ENCODE measurements at regions not wholly inside any gene's neighbourhood (a gene's known extent, or its start where the extent isn't known, plus 50 kb on each side); places are given as distances from the start of the nearest gene placed in this dataset.
"Not testable (repeated sequence)": the region's sequence is repeated elsewhere in the genome, so short reads cannot be mapped to it uniquely, and the experiment has no call there.

- Histone ChIP-seq H3K36me3 (ENCODE audit: control insufficient read depth, insufficient read depth, low read length) (no peaks in the 10 kb centered on the region), H3K27me3 (ENCODE audit: control insufficient read depth, insufficient read depth, low read length) (no peaks in the 10 kb centered on the region), H3K4me3 (ENCODE audit: low read depth, low read length) (no peak overlapping the region)
- TF ChIP-seq, protein P1, sequence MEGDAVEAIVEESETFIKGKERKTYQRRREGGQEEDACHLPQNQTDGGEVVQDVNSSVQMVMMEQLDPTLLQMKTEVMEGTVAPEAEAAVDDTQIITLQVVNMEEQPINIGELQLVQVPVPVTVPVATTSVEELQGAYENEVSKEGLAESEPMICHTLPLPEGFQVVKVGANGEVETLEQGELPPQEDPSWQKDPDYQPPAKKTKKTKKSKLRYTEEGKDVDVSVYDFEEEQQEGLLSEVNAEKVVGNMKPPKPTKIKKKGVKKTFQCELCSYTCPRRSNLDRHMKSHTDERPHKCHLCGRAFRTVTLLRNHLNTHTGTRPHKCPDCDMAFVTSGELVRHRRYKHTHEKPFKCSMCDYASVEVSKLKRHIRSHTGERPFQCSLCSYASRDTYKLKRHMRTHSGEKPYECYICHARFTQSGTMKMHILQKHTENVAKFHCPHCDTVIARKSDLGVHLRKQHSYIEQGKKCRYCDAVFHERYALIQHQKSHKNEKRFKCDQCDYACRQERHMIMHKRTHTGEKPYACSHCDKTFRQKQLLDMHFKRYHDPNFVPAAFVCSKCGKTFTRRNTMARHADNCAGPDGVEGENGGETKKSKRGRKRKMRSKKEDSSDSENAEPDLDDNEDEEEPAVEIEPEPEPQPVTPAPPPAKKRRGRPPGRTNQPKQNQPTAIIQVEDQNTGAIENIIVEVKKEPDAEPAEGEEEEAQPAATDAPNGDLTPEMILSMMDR (IDR thresholded peaks at IDR 0.05; ENCODE audit: insufficient read depth, low read length, poor library complexity, severe bottlenecking) = no peak
- DNase-seq (ENCODE audit: low read depth) = no peak
Measured at GRCh38 chrX:116749943-116750342, 287.2 kb upstream of the CT83 start.

DNA sequence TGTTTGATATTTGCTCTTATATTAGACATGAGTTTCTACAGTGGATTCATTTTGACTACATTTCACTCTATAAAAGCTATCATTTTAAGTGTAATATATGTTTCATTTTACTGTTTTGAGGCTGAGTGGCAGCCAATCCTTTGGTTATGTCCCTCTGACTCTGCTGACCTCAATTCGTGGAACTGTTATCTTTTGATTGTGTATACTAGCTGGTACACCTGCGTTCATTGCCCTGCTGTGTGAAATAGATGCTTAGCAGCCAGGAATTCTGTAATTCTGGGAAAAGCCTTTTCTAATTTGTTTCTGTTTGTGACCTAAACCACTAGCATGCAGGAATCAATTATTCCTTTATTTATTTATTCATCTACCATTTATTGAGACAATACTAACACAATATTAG, 269.4 kb upstream of the CT83 start:
- no peak for DNase-seq (ENCODE audit: low read depth)
- Histone ChIP-seq H3K4me3 (ENCODE audit: low read depth, low read length) (no peak overlapping the region), H3K36me3 (ENCODE audit: control insufficient read depth, insufficient read depth, low read length) (no peaks in the 10 kb centered on the region), H3K27me3 (ENCODE audit: control insufficient read depth, insufficient read depth, low read length) (no peaks in the 10 kb centered on the region)
- TF ChIP-seq, protein P1 (IDR thresholded peaks at IDR 0.05; ENCODE audit: insufficient read depth, low read length, poor library complexity, severe bottlenecking) = no peak

DNA sequence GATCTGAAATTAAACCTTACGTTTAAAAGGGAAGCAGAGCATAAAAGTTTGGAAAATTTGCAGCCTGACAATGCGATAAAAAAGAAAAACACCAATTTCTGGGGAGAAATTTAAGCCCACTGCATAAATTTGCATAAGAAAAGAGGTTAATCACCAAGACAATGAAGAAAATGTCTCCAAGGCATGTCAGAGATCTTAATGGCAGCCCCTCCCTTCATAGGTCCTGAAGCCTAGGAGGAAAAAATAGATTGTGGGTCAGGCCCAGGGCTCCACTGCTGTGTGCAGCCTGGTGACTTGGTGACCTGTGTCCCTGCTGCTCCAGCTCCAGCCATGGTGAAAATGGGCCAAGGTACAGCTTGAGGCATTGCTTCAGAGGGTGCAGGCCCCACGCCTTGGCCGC, 264.0 kb upstream of the CT83 start:
- no peaks in the 10 kb centered on the region for H3K27me3 ChIP-seq (ENCODE audit: control insufficient read depth, insufficient read depth, low read length)
- no peak overlapping the region for H3K4me3 ChIP-seq (ENCODE audit: low read depth, low read length)
- no peak for DNase-seq (ENCODE audit: low read depth)
- TF ChIP-seq, protein P1 (IDR thresholded peaks at IDR 0.05; ENCODE audit: insufficient read depth, low read length, poor library complexity, severe bottlenecking) = no peak
- H3K36me3 ChIP-seq (ENCODE audit: control insufficient read depth, insufficient read depth, low read length) = no peaks in the 10 kb centered on the region

- Histone ChIP-seq H3K4me3 (ENCODE audit: low read depth, low read length) (no peak overlapping the region), H3K27me3 (ENCODE audit: control insufficient read depth, insufficient read depth, low read length) (no peaks in the 10 kb centered on the region), H3K36me3 (ENCODE audit: control insufficient read depth, insufficient read depth, low read length) (no peaks in the 10 kb centered on the region)
- TF ChIP-seq, protein P1 (IDR thresholded peaks at IDR 0.05; ENCODE audit: insufficient read depth, low read length, poor library complexity, severe bottlenecking) = no peak
- DNase-seq (ENCODE audit: low read depth) = no peak
Measured at GRCh38 chrX:116694046-116694445, 231.3 kb upstream of the CT83 start.

GRCh38 chrX:116679544-116679943, 216.8 kb upstream of the CT83 start:
- H3K4me3 ChIP-seq (ENCODE audit: low read depth, low read length); DNase-seq (ENCODE audit: low read depth); H3K36me3 ChIP-seq (ENCODE audit: control insufficient read depth, insufficient read depth, low read length); H3K27me3 ChIP-seq (ENCODE audit: control insufficient read depth, insufficient read depth, low read length): not testable (repeated sequence)

- TF ChIP-seq, protein P1 (IDR thresholded peaks at IDR 0.05; ENCODE audit: insufficient read depth, low read length, poor library complexity, severe bottlenecking) = no peak
- H3K4me3 ChIP-seq (ENCODE audit: low read depth, low read length) = no peak overlapping the region
- no peaks in the 10 kb centered on the region for H3K36me3 ChIP-seq (ENCODE audit: control insufficient read depth, insufficient read depth, low read length)
- DNase-seq (ENCODE audit: low read depth) = no peak
- no peaks in the 10 kb centered on the region for H3K27me3 ChIP-seq (ENCODE audit: control insufficient read depth, insufficient read depth, low read length)
Measured at GRCh38 chrX:116667346-116668134, 204.8 kb upstream of the CT83 start.
